Mesothelial cell of epicardium (in vitro differentiated cells): ENCODE measurements at regions not wholly inside any gene's neighbourhood (a gene's known extent, or its start where the extent isn't known, plus 50 kb on each side); places are given as distances from the start of the nearest gene placed in this dataset.
"Not testable (repeated sequence)": the region's sequence is repeated elsewhere in the genome, so short reads cannot be mapped to it uniquely, and the experiment has no call there.

Experiments
- DNase-seq, 2 experiments: peaks; one replicate each; pipeline ENCODE4 v3.0.0; 2021; ENCODE audit warnings: low spot score in 2 of 2; ENCODE audit not compliant: unreplicated experiment in 2 of 2
- H3K27ac Mint-ChIP-seq: 2 replicates; pipeline ENCODE4 v1.8.0; 2021; ENCODE audit warnings: mixed read lengths
- H3K27me3 Mint-ChIP-seq: 2 replicates; pipeline ENCODE4 v1.8.0; 2021; ENCODE audit warnings: low read depth, mixed read lengths
- H3K36me3 Mint-ChIP-seq: 2 replicates; pipeline ENCODE4 v1.8.0; 2021; ENCODE audit warnings: mixed read lengths
- H3K4me1 Mint-ChIP-seq: 2 replicates; pipeline ENCODE4 v1.8.0; 2021; ENCODE audit warnings: mixed read lengths
- H3K4me3 Mint-ChIP-seq: 2 replicates; pipeline ENCODE4 v1.8.0; 2021; ENCODE audit warnings: mild to moderate bottlenecking, moderate library complexity, mixed read lengths
- H3K9me3 Mint-ChIP-seq: 2 replicates; pipeline ENCODE4 v1.8.0; 2021; ENCODE audit warnings: mixed read lengths
- CTCF ChIP-seq: fragments of 200-600 bp; sonication (generic); IDR thresholded peaks from one replicate; pipeline ENCODE4 v1.5.0; 2021; ENCODE audit warnings: antibody characterized with exemption; ENCODE audit not compliant: unreplicated experiment

GRCh38 chr3:197450810-197451209 is 105.0 kb downstream of the BDH1 start:
- no peak for TF ChIP-seq CTCF
- DNase-seq: no peak
- Mint-ChIP-seq H3K4me3 (no peak overlapping the region), H3K4me1 (peaks cover 13% of the 10 kb centered on the region), H3K27ac (no peak overlapping the region), H3K27me3 (peaks cover 16% of the 10 kb centered on the region), H3K9me3 (no peaks in the 10 kb centered on the region), H3K36me3 (no peaks in the 10 kb centered on the region)

GRCh38 chr3:197450308-197450707 is 105.5 kb downstream of the BDH1 start:
- Mint-ChIP-seq H3K27me3 (peaks cover 11% of the 10 kb centered on the region), H3K4me1 (peaks cover 10% of the 10 kb centered on the region), H3K36me3 (no peaks in the 10 kb centered on the region), H3K27ac (no peak overlapping the region), H3K9me3 (no peaks in the 10 kb centered on the region), H3K4me3 (no peak overlapping the region)
- DNase-seq: no peak
- no peak for TF ChIP-seq CTCF

- not testable (repeated sequence) for DNase-seq, H3K27ac Mint-ChIP-seq
Measured at GRCh38 chr3:197449181-197449580, 106.6 kb downstream of the BDH1 start.

GRCh38 chr3:197447781-197448180 is 108.0 kb downstream of the BDH1 start:
- not testable (repeated sequence) for H3K27me3 Mint-ChIP-seq, H3K9me3 Mint-ChIP-seq, H3K4me1 Mint-ChIP-seq, H3K27ac Mint-ChIP-seq, DNase-seq, H3K36me3 Mint-ChIP-seq, H3K4me3 Mint-ChIP-seq

More at GRCh38 chr3:197449181-197449580, 106.6 kb downstream of the BDH1 start:
- not testable (repeated sequence) for H3K27me3 Mint-ChIP-seq, H3K4me3 Mint-ChIP-seq, H3K9me3 Mint-ChIP-seq, H3K4me1 Mint-ChIP-seq, H3K36me3 Mint-ChIP-seq

- Mint-ChIP-seq H3K27me3 (no peaks in the 10 kb centered on the region), H3K27ac (no peak overlapping the region), H3K4me1 (peaks cover 7% of the 10 kb centered on the region)
Measured at GRCh38 chr3:197447057-197447456, 108.7 kb downstream of the BDH1 start.

GRCh38 chr3:197446700-197447056 is 109.1 kb downstream of the BDH1 start:
- Mint-ChIP-seq H3K27me3 (no peaks in the 10 kb centered on the region), H3K4me3 (no peak overlapping the region), H3K27ac (no peak overlapping the region), H3K9me3 (no peaks in the 10 kb centered on the region), H3K36me3 (no peaks in the 10 kb centered on the region), H3K4me1 (peaks cover 7% of the 10 kb centered on the region)
- no peak for DNase-seq
- TF ChIP-seq CTCF: no peak

More at GRCh38 chr3:197447057-197447456, 108.7 kb downstream of the BDH1 start:
- Mint-ChIP-seq H3K36me3 (no peaks in the 10 kb centered on the region), H3K4me3 (no peak overlapping the region), H3K9me3 (no peaks in the 10 kb centered on the region)
- TF ChIP-seq CTCF: no peak
- DNase-seq: no peak

GRCh38 chr3:197445896-197446699 is 109.7 kb downstream of the BDH1 start:
- no peak for DNase-seq
- TF ChIP-seq CTCF: no peak
- peaks cover 3% of the 10 kb centered on the region for H3K27me3 Mint-ChIP-seq
- no peaks in the 10 kb centered on the region for H3K36me3 Mint-ChIP-seq
- H3K27ac Mint-ChIP-seq: no peak overlapping the region
- no peak overlapping the region for H3K4me3 Mint-ChIP-seq
- H3K4me1 Mint-ChIP-seq: peaks cover 7% of the 10 kb centered on the region
- H3K9me3 Mint-ChIP-seq: no peaks in the 10 kb centered on the region
